ENCODE measurements at regions not wholly inside any gene's neighbourhood (a gene's known extent, or its start where the extent isn't known, plus 50 kb on each side); places are given as distances from the start of the nearest gene placed in this dataset.

DNA sequence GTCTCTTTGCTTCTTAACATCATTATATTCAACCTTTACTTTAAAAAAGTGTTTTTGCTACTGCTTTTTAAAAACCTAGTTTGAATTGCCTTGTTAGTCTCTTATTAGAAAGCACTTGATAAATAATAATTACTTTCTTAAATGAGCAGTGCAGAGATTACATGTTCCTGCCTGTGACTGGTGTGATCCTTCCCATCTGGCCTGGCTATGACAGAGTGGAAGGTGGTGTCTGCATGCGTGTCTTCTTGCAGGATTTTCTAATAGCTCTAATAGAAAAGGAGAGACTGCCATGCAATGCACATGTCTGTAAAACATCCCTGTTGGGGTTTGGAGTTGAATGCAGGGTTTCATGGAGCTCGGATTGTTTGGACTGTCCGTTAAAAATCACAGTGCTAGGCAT lies 425.8 kb upstream of the TPM1 start:
- no peak for TF ChIP-seq JUND (IDR thresholded peaks at IDR 0.05)
- TF ChIP-seq, protein P1, sequence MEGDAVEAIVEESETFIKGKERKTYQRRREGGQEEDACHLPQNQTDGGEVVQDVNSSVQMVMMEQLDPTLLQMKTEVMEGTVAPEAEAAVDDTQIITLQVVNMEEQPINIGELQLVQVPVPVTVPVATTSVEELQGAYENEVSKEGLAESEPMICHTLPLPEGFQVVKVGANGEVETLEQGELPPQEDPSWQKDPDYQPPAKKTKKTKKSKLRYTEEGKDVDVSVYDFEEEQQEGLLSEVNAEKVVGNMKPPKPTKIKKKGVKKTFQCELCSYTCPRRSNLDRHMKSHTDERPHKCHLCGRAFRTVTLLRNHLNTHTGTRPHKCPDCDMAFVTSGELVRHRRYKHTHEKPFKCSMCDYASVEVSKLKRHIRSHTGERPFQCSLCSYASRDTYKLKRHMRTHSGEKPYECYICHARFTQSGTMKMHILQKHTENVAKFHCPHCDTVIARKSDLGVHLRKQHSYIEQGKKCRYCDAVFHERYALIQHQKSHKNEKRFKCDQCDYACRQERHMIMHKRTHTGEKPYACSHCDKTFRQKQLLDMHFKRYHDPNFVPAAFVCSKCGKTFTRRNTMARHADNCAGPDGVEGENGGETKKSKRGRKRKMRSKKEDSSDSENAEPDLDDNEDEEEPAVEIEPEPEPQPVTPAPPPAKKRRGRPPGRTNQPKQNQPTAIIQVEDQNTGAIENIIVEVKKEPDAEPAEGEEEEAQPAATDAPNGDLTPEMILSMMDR (IDR thresholded peaks at IDR 0.05; ENCODE audit: low read depth, low read length, missing input control) = no peak
- TF ChIP-seq, protein P2, sequence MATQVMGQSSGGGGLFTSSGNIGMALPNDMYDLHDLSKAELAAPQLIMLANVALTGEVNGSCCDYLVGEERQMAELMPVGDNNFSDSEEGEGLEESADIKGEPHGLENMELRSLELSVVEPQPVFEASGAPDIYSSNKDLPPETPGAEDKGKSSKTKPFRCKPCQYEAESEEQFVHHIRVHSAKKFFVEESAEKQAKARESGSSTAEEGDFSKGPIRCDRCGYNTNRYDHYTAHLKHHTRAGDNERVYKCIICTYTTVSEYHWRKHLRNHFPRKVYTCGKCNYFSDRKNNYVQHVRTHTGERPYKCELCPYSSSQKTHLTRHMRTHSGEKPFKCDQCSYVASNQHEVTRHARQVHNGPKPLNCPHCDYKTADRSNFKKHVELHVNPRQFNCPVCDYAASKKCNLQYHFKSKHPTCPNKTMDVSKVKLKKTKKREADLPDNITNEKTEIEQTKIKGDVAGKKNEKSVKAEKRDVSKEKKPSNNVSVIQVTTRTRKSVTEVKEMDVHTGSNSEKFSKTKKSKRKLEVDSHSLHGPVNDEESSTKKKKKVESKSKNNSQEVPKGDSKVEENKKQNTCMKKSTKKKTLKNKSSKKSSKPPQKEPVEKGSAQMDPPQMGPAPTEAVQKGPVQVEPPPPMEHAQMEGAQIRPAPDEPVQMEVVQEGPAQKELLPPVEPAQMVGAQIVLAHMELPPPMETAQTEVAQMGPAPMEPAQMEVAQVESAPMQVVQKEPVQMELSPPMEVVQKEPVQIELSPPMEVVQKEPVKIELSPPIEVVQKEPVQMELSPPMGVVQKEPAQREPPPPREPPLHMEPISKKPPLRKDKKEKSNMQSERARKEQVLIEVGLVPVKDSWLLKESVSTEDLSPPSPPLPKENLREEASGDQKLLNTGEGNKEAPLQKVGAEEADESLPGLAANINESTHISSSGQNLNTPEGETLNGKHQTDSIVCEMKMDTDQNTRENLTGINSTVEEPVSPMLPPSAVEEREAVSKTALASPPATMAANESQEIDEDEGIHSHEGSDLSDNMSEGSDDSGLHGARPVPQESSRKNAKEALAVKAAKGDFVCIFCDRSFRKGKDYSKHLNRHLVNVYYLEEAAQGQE (IDR thresholded peaks at IDR 0.05) = no peak
- TF ChIP-seq GABPA (IDR thresholded peaks at IDR 0.05 in 1 of 2, conservative IDR thresholded peaks at IDR 0.05 in 1 of 2) = no peak
- TF ChIP-seq, protein P3, sequence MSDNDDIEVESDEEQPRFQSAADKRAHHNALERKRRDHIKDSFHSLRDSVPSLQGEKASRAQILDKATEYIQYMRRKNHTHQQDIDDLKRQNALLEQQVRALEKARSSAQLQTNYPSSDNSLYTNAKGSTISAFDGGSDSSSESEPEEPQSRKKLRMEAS (IDR thresholded peaks at IDR 0.05) = no peak
- TF ChIP-seq YY1 (IDR thresholded peaks at IDR 0.05) = no peak
- TF ChIP-seq, protein P4, sequence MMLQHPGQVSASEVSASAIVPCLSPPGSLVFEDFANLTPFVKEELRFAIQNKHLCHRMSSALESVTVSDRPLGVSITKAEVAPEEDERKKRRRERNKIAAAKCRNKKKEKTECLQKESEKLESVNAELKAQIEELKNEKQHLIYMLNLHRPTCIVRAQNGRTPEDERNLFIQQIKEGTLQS (IDR thresholded peaks at IDR 0.05) = no peak
- TF ChIP-seq TAF1 (conservative IDR thresholded peaks at IDR 0.05) = no peak
- TF ChIP-seq FOXA2 (IDR thresholded peaks at IDR 0.05) = no peak
- TF ChIP-seq EGR1 (IDR thresholded peaks at IDR 0.05; ENCODE audit: low read depth in 2 of 2) = no peak
- TF ChIP-seq RAD21 (IDR thresholded peaks at IDR 0.05) = no peak

Data from liver (tissue), 3 donors.